ENCODE measurements at regions not wholly inside any gene's neighbourhood (a gene's known extent, or its start where the extent isn't known, plus 50 kb on each side); places are given as distances from the start of the nearest gene placed in this dataset.

- TF ChIP-seq EP300 (IDR thresholded peaks at IDR 0.05): no peak
- no peak for TF ChIP-seq CTCF (IDR thresholded peaks at IDR 0.05)
Measured at GRCh38 chr3:90080988-90081387, 973.6 kb downstream of the EPHA3 start.
